Vagina (tissue), 2 donors: ENCODE measurements at regions not wholly inside any gene's neighbourhood (a gene's known extent, or its start where the extent isn't known, plus 50 kb on each side); places are given as distances from the start of the nearest gene placed in this dataset.

Experiments used
- DNase-seq, 2 donors: peaks; one replicate each; pipeline ENCODE4 v3.0.0-alpha.2; 2017; ENCODE audit errors: extremely low spot score in 2 of 2
- H3K27ac ChIP-seq: fragments of 200-600 bp; sonication (generic); one replicate; pipeline ENCODE4 v1.5.1; 2019
- H3K27me3 ChIP-seq: fragments of 200-600 bp; sonication (generic); one replicate; pipeline ENCODE4 v1.5.1; 2019
- H3K36me3 ChIP-seq, 2 donors: fragments of 200-600 bp; sonication (generic); one replicate each; pipeline ENCODE4 v1.5.1; 2017 to 2019
- H3K4me1 ChIP-seq: fragments of 200-600 bp; sonication (generic); one replicate; pipeline ENCODE4 v1.5.1; 2019
- H3K4me3 ChIP-seq, 2 donors: fragments of 200-600 bp; sonication (generic); 1 replicate in 1 of 2; 2 replicates in 1 of 2; pipeline ENCODE4 v1.5.1; 2016 to 2019
- H3K9me3 ChIP-seq: fragments of 200-600 bp; sonication (generic); one replicate; pipeline ENCODE4 v1.5.1; 2019
- CTCF ChIP-seq, 3 experiments: fragments of 450-650 bp in 2 of 3; fragments of 200-600 bp in 1 of 3; sonication (generic) in 1 of 3; IDR thresholded peaks; one replicate each; pipeline ENCODE4 v1.5.1; 2017 to 2019; ENCODE audit warnings: antibody characterized with exemption in 3 of 3, mild to moderate bottlenecking in 2 of 3, moderate library complexity in 2 of 3
- POLR2A ChIP-seq, 2 donors: fragments of 450-650 bp; IDR thresholded peaks; one replicate each; pipeline ENCODE4 v1.6.1; 2017; ENCODE audit warnings: antibody characterized with exemption in 2 of 2, mild to moderate bottlenecking in 2 of 2, moderate library complexity in 2 of 2
- POLR2AphosphoS5 ChIP-seq, 2 donors: sonication (generic); formaldehyde crosslinking; IDR thresholded peaks; one replicate each; pipeline ENCODE4 v1.9.0; 2017; ENCODE audit warnings: antibody characterized with exemption in 2 of 2, mild to moderate bottlenecking in 2 of 2, low read depth in 1 of 2; ENCODE audit not compliant: insufficient read depth in 1 of 2
- intact Hi-C: fragments of 100-400 bp; cut with DNase I; formaldehyde crosslinking; loops from one replicate; pipeline ENCODE4 v1.15.1; 2023

GRCh38 chr12:111032591-111032919 lies 112.2 kb upstream of the MYL2 start:
- no peak overlapping the region for H3K27ac ChIP-seq
- H3K4me1 ChIP-seq, result no peaks in the 10 kb centered on the region
- H3K27me3 ChIP-seq, result peaks cover 9% of the 10 kb centered on the region
- intact Hi-C loops, result no loop called here
- H3K4me3 ChIP-seq, result no peak overlapping the region
- no peak for DNase-seq
- TF ChIP-seq POLR2AphosphoS5 (IDR thresholded peaks at IDR 0.05; ENCODE audit: insufficient read depth in 1 of 2, low read depth in 1 of 2) (no peak), CTCF (IDR thresholded peaks at IDR 0.05) (no peak), POLR2A (IDR thresholded peaks at IDR 0.05) (no peak)
- H3K36me3 ChIP-seq, result no peaks in the 10 kb centered on the region
- H3K9me3 ChIP-seq, result no peaks in the 10 kb centered on the region

- H3K27me3 ChIP-seq, result peaks cover 9% of the 10 kb centered on the region
- H3K4me3 ChIP-seq, result no peak overlapping the region
- no peak for TF ChIP-seq POLR2AphosphoS5 (IDR thresholded peaks at IDR 0.05; ENCODE audit: insufficient read depth in 1 of 2, low read depth in 1 of 2)
- TF ChIP-seq POLR2A (IDR thresholded peaks at IDR 0.05), result no peak
- no peak for TF ChIP-seq CTCF (IDR thresholded peaks at IDR 0.05)
- intact Hi-C loops, result no loop called here
- H3K4me1 ChIP-seq, result no peaks in the 10 kb centered on the region
- DNase-seq, result no peak
- no peaks in the 10 kb centered on the region for H3K36me3 ChIP-seq
- H3K27ac ChIP-seq, result no peak overlapping the region
- no peaks in the 10 kb centered on the region for H3K9me3 ChIP-seq
These were observed 111.7 kb upstream of the MYL2 start for GRCh38 chr12:111031916-111032590.

- no peak for DNase-seq
- H3K4me3 ChIP-seq, result no peak overlapping the region
- H3K9me3 ChIP-seq, result no peaks in the 10 kb centered on the region
- no peaks in the 10 kb centered on the region for H3K36me3 ChIP-seq
- intact Hi-C loops, result no loop called here
- H3K4me1 ChIP-seq, result no peaks in the 10 kb centered on the region
- H3K27ac ChIP-seq, result no peak overlapping the region
- TF ChIP-seq POLR2A (IDR thresholded peaks at IDR 0.05), result no peak
- no peak for TF ChIP-seq POLR2AphosphoS5 (IDR thresholded peaks at IDR 0.05; ENCODE audit: insufficient read depth in 1 of 2, low read depth in 1 of 2)
- no peak for TF ChIP-seq CTCF (IDR thresholded peaks at IDR 0.05)
- peaks cover 9% of the 10 kb centered on the region for H3K27me3 ChIP-seq
These were observed 110.4 kb upstream of the MYL2 start for GRCh38 chr12:111030800-111031199.

- Histone ChIP-seq H3K4me1 (no peaks in the 10 kb centered on the region), H3K4me3 (no peak overlapping the region), H3K27ac (no peak overlapping the region), H3K9me3 (no peaks in the 10 kb centered on the region), H3K27me3 (peaks cover 9% of the 10 kb centered on the region), H3K36me3 (no peaks in the 10 kb centered on the region)
- TF ChIP-seq POLR2AphosphoS5 (IDR thresholded peaks at IDR 0.05; ENCODE audit: insufficient read depth in 1 of 2, low read depth in 1 of 2), result no peak
- TF ChIP-seq POLR2A (IDR thresholded peaks at IDR 0.05), result no peak
- no peak for TF ChIP-seq CTCF (IDR thresholded peaks at IDR 0.05)
- no peak for DNase-seq
- intact Hi-C loops, result no loop called here
These were observed 109.4 kb upstream of the MYL2 start for GRCh38 chr12:111029732-111030131.

GRCh38 chr12:111029305-111029704 lies 108.9 kb upstream of the MYL2 start:
- intact Hi-C loops, result no loop called here

More at GRCh38 chr12:111029305-111029704, 108.9 kb upstream of the MYL2 start:
- no peak for DNase-seq
- H3K4me3 ChIP-seq, result no peak overlapping the region
- H3K4me1 ChIP-seq, result no peaks in the 10 kb centered on the region
- H3K27me3 ChIP-seq, result peaks cover 9% of the 10 kb centered on the region
- no peaks in the 10 kb centered on the region for H3K9me3 ChIP-seq
- no peak overlapping the region for H3K27ac ChIP-seq
- H3K36me3 ChIP-seq, result no peaks in the 10 kb centered on the region
- no peak for TF ChIP-seq CTCF (IDR thresholded peaks at IDR 0.05)
- no peak for TF ChIP-seq POLR2A (IDR thresholded peaks at IDR 0.05)
- no peak for TF ChIP-seq POLR2AphosphoS5 (IDR thresholded peaks at IDR 0.05; ENCODE audit: insufficient read depth in 1 of 2, low read depth in 1 of 2)
